ENCODE measurements at regions not wholly inside any gene's neighbourhood (a gene's known extent, or its start where the extent isn't known, plus 50 kb on each side); places are given as distances from the start of the nearest gene placed in this dataset.
"Not testable (repeated sequence)": the region's sequence is repeated elsewhere in the genome, so short reads cannot be mapped to it uniquely, and the experiment has no call there.

DNA sequence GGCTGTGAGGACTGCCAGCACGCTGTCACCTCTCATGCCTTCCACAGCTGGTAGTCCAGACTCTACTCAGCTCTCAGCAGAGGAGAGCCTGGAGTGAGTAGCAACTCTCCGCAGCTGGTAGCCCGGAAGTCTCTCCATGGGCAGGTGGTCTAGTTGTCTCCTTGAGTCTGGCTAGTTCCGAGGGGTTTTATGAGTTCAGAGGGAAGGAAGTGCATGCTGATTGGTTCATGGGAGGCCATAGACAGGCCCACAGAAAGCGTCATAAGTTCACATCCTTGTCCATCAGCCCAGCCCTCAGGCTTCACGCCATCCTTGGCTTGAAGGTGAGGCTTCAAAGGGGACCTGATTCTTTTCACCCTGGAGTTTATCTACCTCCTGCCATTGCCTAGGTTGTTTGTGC is 2662.4 kb upstream of the PCDH20 start:
- DNase-seq (ENCODE audit: low read depth in 3 of 3), result no peak

DNA sequence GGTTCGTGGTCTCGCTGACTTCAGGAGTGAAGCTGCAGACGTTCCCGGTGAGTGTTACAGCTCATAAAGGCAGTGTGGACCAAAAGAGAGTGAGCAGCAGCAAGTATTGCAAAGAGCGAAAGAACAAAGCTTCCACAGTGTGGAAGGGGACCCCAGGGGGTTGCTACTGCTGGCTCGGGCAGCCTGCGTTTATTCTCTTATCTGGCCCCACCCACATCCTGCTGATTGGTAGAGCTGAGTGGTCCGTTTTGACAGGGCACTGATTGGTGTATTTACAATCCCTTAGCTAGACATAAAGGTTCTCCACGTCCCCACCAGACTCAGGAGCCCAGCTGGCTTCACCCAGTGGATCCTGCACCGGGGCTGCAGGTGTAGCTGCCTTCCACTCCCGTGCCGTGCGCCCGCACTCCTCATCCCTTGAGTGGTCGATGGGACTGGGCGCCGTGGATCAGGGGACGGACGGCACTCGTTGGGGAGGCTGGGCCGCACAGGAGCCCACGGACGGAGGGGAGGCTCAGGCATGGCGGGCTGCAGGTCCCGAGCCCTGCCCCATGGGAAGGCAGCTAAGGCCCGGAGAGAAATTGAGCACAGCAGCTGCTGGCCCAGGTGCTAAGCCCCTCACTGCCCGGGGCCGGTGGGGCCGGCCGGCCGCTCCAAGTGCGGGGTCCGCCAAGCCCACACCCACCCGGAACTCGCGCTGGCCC is 2661.6 kb upstream of the PCDH20 start:
- not testable (repeated sequence) for DNase-seq (ENCODE audit: low read depth in 3 of 3)

DNA sequence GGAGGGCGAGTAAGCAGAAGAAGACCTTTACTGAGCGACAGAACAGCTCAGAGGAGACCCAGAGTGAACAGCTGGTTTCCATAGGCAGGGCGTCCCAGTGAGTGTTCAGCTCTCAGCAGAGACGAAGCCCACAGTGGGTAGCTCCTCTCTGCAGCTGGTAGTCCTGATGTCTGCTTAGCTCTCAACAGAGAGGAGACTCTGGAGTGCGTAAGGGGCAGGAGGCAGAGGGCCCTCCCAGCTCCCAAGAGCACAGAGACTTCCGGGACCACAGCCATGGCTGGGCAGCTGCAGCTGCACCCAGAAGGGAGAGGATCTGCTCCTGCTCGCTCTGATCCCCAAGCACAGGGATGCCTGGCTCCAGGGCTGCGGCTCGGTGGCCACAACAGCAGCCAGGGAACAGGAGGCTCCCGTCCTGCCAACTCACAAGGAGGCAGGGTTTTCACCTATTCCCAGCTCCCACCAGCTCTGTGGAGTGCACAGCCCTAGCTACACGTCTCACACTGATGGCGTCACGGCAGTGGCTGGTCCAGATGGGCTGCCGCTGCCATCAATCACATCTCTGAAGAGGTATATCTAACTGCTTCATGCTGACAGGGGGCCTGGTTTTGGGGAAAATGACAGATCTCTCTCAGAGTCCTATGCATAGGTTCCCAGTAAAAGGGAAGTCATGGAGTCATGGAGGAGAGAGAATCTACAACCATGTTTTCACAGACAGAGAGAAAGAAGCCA is 2660.1 kb upstream of the PCDH20 start:
- DNase-seq (ENCODE audit: low read depth in 3 of 3), result no peak

DNA sequence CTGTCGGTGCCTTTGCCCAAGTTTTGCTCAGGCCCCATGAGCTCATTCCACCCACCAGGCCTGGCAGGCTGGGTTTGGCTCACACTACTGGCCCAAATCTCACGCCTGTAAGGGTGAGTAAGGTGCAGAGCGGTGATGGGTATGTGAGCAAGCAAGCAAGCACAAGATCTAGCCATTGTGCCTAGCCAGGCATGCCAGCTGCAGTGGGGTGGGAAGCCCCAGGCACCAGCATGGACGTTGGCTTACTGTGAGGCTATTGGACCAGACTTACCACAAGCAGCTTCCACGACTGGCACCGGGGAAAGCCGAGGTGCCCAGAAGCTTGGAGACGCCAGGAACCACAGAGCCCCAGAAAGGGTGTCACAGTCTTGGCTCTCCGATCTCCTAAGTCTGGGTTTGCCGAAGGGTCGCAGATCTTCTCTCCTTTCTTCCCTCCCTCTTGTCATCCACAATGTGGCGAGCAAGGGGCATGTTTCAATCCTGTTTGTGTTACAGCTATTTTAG is 2659.4 kb upstream of the PCDH20 start:
- no peak for DNase-seq (ENCODE audit: low read depth in 3 of 3)

DNA sequence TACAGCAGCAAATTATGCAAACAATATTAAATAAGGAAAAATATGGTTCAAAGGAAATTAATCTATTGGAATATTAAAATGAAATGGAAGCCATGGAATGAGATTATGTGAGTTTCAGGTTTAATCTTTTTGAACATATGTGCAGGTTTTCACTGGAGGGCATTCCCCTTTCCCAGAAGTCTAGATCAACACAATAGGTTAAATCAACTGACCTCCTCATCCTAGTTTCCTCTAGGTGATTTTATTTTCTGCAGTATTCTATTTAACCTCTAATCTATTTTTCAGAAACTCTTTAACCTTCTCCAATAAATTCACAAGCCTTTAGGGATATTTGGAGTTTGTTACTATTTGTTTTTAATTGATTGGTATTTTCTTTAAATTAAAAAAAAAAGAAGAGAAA is 2657.6 kb upstream of the PCDH20 start:
- no peak for DNase-seq (ENCODE audit: low read depth in 3 of 3)

DNA sequence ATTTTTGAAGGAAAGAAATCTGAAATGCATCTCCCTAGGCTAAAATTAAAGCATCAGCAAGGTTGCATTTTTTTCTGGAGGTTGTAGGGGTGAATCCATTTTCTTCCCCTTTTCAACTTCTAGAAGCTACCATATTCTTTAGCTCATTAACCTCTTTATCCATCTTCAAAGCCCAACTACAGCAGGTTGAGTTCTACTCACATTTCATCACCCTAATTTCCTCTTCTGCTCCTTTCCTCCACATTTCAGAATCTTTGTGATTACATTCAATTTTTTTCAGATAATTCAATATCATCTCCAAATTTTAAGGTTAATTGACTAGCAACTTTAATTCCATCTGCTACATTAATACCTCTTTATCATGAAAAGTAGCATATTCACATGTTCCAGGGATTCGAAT is 2655.7 kb upstream of the PCDH20 start:
- DNase-seq (ENCODE audit: low read depth in 3 of 3), result no peak

DNA sequence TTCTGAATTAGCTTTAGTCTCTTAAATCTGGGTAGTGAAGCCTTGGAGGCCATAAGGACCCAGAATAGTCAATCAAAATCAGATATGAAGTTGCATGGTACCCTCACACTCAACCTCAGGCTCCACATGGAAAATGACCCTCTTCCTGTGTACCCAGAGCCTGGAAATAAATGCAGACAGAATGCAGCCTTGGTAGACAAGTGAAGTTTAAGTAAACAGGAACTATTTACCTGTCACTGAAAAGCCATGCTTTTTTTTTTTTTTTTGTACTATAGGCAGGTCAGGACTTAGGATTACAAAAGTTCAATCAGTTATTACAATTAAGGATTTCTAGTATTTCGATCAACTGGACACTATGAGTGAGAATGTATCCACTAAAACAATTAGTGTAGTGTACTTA is 2654.2 kb upstream of the PCDH20 start:
- DNase-seq (ENCODE audit: low read depth in 3 of 3), result no peak

DNA sequence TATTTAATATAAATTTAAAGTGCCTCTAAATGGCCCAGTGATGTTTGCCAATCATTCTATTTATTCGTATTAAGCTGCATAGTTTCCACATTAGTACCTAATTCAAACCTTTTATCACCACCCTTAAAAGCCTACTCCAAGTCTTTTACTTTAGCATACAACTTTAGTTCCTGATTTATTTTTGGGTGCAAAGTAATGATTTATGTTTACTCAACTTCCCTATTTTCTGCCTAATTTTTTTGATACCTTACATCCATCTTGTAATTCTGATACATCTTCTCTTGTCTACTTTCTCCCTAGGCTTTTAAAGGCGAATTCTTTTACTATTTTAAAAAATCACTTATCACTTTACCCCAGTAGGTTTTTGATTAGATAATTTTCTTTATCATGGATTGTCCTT is 2651.1 kb upstream of the PCDH20 start:
- DNase-seq (ENCODE audit: low read depth in 3 of 3), result no peak

DNA sequence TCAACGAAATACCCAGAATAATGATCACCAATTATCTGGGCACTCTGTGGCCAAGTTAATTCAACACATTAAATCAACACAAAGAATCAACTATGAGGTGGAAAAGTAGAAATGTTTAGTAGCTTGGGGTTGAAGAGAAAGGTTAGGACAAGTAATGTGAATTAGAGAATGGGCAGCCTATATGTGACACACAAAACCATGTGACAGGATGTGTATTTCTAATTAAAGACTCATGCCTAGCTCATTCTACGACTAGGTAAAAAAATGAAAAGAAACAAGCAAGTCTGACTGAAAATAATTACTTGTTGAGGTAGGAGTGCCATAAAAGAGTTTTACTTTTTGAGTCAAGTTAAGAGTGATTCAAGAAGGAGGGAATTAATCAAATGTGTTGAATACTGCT is 2646.0 kb upstream of the PCDH20 start:
- DNase-seq (ENCODE audit: low read depth in 3 of 3), result no peak

DNA sequence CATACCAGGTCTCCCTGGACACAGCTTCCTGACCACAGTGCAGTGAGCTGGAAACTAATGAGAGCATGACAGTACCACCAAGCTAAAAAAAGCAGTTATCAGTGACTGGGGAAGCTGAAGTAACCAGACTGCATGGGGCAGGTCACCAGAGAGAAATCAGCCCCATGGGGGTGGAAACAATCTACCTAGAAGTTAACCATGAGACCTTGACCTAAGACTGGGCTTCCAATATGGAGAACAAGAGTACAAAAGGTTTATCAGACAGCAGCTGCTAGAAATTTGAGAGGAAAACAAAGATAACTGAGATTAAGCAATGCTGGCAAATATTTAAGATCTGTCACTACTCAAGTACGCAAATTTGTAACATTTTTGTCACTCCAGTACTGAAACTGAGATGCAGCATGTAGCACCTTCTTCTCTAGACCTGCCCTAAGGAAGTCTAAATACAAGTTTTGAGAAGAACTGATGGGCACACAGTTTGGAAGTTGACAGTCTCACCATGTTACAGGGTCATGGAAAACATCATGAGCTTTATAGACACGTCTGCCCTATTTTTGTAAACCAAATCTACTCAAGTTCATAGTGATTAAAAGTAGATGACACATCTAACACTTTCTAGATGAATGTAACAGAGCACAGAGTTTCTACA is 2641.8 kb upstream of the PCDH20 start:
- DNase-seq (ENCODE audit: low read depth in 3 of 3), result no peak

DNA sequence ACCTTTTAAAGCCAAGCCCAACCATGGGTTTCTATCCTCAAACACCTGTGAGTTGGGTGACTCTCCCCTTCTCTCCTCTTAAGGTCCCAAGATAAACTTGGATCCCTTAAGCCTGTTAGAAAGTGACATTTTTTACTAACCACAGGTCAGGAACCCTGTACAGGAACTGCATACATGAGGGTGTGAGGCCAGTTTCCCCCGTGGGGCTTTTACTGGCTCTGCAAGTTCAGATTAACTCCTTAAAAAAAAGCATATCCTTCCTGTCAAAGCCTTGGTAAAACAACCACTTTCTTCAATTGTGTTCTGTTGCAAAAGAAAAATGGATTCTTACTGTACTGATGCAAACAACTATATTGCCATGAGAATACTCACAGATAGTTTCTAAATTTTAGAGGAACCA is 2638.7 kb upstream of the PCDH20 start:
- DNase-seq (ENCODE audit: low read depth in 3 of 3), result no peak

DNA sequence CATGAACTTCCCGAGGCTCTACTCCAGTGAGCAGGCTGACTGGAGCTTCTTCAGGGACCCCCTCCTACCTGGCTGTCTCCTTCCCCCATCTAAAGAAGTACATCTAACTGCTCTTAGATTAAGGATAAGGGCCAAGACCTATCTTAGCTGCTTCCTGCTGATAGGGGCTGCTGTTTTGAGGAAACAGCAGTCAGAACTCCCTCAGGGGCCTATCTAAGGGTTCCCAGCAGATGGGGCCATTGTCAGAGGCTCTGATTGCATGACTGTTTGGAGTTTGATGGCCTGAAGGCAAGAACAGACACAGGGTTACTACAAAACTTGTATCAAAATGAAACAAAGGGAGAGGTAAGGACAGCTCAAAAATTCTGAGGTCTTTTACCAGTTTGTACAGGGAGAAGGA is 2636.9 kb upstream of the PCDH20 start:
- DNase-seq (ENCODE audit: low read depth in 3 of 3), result no peak

DNA sequence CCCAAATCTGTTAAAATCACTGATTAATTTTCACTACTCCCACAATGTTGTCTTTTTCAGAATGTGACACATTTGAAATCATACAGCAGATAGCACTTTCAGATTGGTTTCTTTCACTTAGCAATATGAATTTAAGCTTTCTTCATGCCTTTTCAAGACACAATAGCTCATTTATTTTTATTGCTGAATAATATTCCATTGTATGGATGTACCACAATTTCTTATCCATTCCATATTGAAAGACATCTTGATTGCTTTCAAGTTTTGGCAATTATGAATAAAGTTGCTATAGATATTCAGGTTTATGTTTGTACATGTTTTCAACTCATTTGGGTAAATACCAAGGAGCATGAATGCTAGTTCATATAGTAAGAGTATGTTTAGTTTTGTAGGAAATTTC is 2635.6 kb upstream of the PCDH20 start:
- DNase-seq (ENCODE audit: low read depth in 3 of 3), result no peak

DNA sequence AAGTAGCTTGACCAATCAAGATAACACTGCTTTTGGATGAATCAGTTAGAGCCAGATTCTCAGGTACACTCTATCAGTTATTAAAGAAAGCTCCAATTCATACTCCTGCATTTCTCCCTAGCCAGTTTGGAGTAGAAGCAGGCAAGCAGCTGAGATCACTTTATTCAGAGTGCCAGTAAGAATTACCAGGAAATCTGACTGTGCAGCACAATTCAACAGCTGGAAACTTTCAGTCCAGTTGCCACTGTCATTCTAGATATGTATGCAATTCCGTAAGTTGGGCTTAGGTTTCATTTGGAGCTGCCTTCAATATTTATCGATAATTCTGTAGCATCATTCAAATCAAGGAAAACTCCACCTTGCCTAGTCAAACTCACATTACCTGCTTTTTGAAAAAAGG is 2625.6 kb upstream of the PCDH20 start:
- no peak for DNase-seq (ENCODE audit: low read depth in 3 of 3)

DNA sequence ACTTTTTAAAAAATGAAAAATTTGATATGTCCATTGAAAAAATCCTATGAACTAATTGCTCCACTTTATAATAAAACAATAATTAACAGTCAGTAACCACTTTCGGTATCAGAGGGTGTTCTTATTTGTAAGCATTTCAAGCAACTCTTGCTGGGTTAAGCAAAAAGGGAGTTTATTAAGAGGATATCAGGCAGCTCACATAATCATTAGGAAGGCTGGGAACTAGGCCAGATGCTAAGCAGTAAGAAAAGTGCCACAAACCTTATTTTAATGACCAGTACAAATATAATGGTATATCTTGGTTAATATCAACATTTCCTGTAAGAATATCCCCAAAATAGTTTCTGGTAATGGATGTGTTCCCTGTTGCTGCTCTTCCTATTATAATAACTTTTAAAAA is 2618.3 kb upstream of the PCDH20 start:
- no peak for DNase-seq (ENCODE audit: low read depth in 3 of 3)

DNA sequence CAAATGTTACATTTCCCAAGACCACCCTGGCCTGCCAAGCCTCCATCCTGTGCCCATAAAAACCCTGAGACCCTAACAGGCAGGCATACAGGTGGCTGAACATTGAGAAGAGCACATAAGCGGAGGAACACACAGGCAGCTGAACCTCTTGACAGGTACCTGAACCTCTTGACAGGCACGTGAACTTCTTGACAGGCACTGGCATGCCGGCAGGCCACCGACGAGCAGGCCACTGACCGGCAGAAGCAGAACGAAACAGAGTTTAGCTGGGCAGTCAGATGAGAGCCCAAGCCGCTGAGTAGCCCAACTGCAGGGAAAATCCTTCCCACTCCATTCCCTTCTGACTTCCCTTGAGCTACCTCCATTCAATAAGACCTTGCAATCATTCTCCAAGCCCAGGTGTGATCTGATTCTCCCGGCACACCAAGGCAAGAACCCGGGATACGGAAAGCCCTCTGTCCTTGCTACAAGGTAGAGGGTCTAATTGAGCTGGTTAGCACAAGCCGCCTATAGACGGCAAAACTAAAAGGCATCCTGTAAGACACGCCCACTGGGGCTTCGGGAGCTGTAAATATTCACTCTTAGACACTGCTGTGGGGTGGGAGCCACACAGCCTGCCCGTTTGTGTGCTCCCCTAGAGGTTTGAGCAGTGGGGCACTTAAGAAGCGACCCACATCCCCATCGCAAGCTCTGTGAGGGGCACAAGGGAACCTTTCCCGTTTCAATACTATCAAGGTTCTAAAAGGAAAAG is 2613.9 kb upstream of the PCDH20 start:
- DNase-seq (ENCODE audit: low read depth in 3 of 3), result no peak

DNA sequence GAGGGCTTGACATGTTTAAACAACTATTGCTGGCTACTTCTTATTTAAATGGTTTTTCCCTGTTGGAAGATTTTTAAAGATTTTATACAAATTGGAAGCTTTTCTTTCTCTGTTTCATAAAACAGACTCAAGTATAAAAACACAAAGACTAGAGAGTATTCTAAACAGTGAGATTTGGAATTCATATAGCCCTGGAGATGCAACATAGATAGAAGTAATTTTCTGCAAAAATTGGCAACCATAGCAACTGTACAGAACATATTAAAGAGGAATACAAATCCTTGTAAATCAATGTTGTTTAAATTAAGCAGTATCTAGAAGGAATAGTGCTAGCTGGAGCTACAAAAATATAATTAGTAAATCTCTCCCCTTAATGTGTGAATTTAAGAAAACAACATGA is 2612.9 kb upstream of the PCDH20 start:
- DNase-seq (ENCODE audit: low read depth in 3 of 3), result no peak

DNA sequence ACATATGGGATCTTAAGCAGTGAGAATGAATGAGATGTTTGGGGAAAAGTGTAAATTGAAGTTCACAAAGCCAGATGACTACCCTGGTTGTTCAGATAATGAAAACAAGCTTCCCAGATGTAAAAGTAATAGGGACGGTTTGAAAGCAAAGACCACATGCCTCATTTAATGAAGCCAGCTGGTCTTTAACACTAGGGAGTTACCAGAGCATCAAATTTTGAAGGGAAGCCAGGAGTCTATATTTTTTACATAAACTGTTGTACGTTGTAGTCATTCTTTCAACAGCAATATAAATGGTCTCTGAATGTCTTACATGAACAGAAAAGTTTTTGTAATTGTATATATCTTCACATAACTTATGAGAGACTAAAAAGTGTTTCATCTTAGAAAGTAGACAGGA is 2604.5 kb upstream of the PCDH20 start:
- no peak for DNase-seq (ENCODE audit: low read depth in 3 of 3)

DNA sequence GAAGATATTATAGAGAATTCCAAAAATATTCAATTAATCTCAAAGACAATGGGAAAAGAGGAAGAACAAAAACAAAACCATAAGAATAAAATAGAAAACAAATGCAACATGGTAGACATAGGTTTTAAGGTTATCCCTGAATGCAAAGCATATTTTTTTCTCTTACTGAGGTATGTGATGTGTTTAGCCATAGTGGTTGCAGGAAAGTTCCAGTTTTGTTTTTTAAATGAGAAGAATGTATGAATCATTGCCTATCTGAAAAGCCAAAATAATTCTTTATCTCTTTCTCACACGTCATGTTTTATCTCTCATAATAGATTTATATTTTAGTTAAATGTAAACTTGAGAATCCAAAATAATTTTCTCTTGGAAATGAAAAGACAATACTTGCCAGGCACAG is 2591.7 kb upstream of the PCDH20 start:
- no peak for DNase-seq (ENCODE audit: low read depth in 3 of 3)

DNA sequence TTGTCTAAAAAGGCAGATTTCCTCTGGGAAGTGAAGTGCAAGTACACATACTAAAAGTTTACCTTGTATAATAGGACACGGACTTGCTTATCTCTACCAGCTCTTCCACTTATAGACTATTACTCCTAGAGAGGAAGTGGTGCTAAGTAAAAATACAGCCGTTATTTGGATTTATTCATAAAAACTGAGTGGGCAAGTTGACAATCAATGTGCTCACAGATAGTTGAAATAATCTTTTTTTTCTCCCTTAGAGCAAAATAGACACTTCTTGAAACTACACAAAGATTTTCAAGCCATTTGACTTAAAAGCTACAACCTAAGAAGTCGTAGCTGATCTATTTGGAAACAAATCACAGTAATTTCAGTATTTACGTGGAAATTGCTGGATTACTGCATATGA is 2584.7 kb upstream of the PCDH20 start:
- no peak for DNase-seq (ENCODE audit: low read depth in 3 of 3)

DNA sequence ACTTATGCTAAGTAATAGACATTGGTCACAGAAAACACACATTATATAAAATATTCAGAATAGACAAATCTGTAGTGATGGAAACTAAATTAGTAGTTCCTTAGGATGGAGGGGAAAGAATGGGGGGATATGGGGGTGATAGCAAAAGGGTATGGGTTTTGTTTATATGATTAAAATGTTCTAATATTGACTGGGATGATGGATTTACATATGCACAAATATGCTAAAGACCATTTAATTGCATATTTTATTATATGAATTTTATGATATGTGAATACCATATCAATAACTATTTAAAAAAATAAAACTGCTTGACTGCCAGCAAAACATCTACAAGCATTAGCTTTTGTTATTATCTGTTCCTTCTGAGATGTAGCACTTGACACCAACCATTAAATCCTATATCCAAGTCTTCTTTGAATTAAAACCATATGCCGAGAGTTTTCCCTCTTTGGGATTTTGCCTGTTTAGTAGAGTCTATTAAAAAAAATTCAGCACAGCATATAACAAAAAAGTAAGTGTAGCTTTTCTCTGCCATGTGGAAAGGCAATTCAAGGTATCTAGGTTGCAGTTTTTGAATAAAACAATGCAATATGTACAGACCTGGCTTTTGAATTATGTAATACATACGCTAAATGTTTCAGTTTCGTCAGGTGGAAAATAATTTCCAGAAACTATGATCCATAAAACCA is 2584.1 kb upstream of the PCDH20 start:
- no peak for DNase-seq (ENCODE audit: low read depth in 3 of 3)

DNA sequence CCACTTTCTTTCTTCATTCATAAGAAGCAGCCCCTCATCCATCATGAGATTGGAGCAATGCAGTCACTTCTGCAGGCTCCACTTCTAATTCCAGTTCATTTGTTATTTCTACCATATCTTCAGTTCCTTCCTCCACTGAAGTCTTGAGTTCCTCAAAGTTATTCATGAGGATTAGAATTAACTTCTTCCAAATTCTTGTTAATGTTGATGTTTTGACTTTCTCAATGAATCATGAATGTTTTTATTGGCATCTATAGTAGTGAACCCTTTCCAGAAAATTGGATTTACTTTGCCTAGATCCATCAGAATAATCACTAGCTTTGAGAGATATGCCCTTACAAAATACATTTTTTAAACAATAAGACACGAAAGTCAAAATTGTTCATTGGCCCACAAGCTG is 2567.7 kb upstream of the PCDH20 start:
- DNase-seq (ENCODE audit: low read depth in 3 of 3), result no peak
